AG04450 (cell line): ENCODE measurements at regions not wholly inside any gene's neighbourhood (a gene's known extent, or its start where the extent isn't known, plus 50 kb on each side); places are given as distances from the start of the nearest gene placed in this dataset.

Experiments
- CTCF ChIA-PET: fragments of 300-600, 350-600 bp; formaldehyde crosslinking; extraction: SDS; loops from one replicate; lab custom pipeline; 2022; ENCODE audit warnings: antibody characterized with exemption, inconsistent platforms; lab: Charles Lee
- POLR2A ChIA-PET: fragments of 350-600 bp; formaldehyde crosslinking; extraction: SDS; loops from one replicate; lab custom pipeline; 2021; ENCODE audit warnings: antibody characterized with exemption, inconsistent platforms; lab: Yijun Ruan, JAX
- DNase-seq: peaks from one replicate; pipeline ENCODE4 v3.0.0-alpha.2; 2011; ENCODE audit warnings: low read depth, low spot score
- H3K27ac ChIP-seq: one replicate; pipeline ENCODE4 v1.5.1; 2012; ENCODE audit warnings: low read depth, low read length, control low read depth
- H3K27me3 ChIP-seq: one replicate; pipeline ENCODE4 v1.6.0; 2012; ENCODE audit warnings: low read length; ENCODE audit not compliant: control insufficient read depth, insufficient read depth
- H3K4me3 ChIP-seq: 2 replicates; pipeline ENCODE4 v1.5.1; 2011; ENCODE audit warnings: mild to moderate bottlenecking, low read depth, low read length, control low read depth
- H3K9me3 ChIP-seq: 2 replicates; pipeline ENCODE4 v1.5.1; 2012; ENCODE audit warnings: low read length; ENCODE audit not compliant: control insufficient read depth, insufficient read depth
- TF ChIP-seq, protein P1 (sequence below): IDR thresholded peaks from 2 replicates; pipeline ENCODE4 v1.5.1; 2011; ENCODE audit warnings: low read depth, low read length, control low read depth, inconsistent platforms

DNA sequence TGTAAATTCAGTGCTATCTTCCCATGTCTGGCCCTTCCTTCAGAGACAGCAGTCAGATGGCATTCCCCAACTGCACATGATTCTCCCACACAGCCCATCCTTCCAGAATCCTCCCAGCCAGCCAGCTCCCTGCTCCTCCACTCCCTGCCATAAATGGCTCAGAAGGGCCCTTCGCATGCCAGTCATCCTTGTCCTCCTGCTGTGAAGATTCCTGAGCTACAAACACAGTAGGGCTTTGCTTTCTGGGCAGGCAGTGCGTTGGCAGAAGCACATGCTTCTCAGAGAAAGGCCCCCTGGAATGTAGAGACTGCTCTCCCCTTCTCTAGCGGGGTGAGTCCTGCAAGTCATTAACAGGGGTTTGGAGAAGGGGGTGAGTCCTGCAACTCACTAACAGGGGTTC lies 71.9 kb downstream of the TEX51 start:
- no peak overlapping the region for H3K4me3 ChIP-seq
- TF ChIP-seq, protein P1, sequence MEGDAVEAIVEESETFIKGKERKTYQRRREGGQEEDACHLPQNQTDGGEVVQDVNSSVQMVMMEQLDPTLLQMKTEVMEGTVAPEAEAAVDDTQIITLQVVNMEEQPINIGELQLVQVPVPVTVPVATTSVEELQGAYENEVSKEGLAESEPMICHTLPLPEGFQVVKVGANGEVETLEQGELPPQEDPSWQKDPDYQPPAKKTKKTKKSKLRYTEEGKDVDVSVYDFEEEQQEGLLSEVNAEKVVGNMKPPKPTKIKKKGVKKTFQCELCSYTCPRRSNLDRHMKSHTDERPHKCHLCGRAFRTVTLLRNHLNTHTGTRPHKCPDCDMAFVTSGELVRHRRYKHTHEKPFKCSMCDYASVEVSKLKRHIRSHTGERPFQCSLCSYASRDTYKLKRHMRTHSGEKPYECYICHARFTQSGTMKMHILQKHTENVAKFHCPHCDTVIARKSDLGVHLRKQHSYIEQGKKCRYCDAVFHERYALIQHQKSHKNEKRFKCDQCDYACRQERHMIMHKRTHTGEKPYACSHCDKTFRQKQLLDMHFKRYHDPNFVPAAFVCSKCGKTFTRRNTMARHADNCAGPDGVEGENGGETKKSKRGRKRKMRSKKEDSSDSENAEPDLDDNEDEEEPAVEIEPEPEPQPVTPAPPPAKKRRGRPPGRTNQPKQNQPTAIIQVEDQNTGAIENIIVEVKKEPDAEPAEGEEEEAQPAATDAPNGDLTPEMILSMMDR = no peak
- ChIA-PET CTCF (interaction anchor here (2.0 to 2.6 kb wide), 3 partner anchors 31 to 194 kb away, joined by 5 to 12 read pairs (median 7); no protein-coding TSS in a partner anchor), POLR2A (no interaction called here)
- no peak for DNase-seq
- H3K27me3 ChIP-seq = peaks cover 11% of the 10 kb centered on the region
- no peak overlapping the region for H3K27ac ChIP-seq
- peaks cover 7% of the 10 kb centered on the region; the same call in 1 of the 2 replicates for H3K9me3 ChIP-seq

DNA sequence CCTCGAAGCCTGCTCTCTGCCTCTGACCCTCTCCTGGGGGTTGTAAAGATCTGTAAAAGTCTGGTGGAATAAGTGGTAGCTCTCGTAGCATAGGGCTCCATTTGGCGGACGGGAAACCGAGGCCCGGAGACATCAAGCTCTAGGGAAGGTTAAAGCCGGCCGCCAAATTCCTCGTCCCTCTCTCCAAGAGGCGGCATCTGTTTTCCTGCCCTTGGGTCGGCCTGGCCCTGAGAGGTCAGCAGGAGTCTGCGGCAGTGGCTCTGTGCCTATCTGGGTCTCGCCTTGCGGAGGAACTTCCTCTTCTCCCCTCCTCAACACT lies 72.4 kb downstream of the TEX51 start:
- POLR2A ChIA-PET = no interaction called here
- Histone ChIP-seq H3K9me3 (peaks cover 7% of the 10 kb centered on the region; the same call in 1 of the 2 replicates), H3K4me3 (no peak overlapping the region), H3K27me3 (peaks cover 16% of the 10 kb centered on the region), H3K27ac (no peak overlapping the region)
- DNase-seq = no peak
- CTCF ChIA-PET = interaction anchor here (1.0 to 2.6 kb wide), 16 partner anchors 7 to 443 kb away, joined by 3 to 16 read pairs (median 6); no protein-coding TSS in a partner anchor
- TF ChIP-seq, protein P1 = no peak

- Histone ChIP-seq H3K27ac (no peak overlapping the region), H3K9me3 (peaks cover 7% of the 10 kb centered on the region; the same call in 1 of the 2 replicates), H3K4me3 (peak overlapping the region; percentile 48), H3K27me3 (peaks cover 16% of the 10 kb centered on the region)
- TF ChIP-seq, protein P1 = peak; percentile 90
- CTCF ChIA-PET = interaction anchor here (0.6 to 2.6 kb wide), 30 partner anchors 8 to 880 kb away, joined by 3 to 17 read pairs (median 4); no protein-coding TSS in a partner anchor
- POLR2A ChIA-PET = interaction anchor here (1.1 kb wide), 1 partner anchor 15 kb away, joined by 4 read pairs; no protein-coding TSS in a partner anchor
- DNase-seq = peak; percentile 21
These were observed 73.0 kb downstream of the TEX51 start for GRCh38 chr2:126971481-126972278.

DNA sequence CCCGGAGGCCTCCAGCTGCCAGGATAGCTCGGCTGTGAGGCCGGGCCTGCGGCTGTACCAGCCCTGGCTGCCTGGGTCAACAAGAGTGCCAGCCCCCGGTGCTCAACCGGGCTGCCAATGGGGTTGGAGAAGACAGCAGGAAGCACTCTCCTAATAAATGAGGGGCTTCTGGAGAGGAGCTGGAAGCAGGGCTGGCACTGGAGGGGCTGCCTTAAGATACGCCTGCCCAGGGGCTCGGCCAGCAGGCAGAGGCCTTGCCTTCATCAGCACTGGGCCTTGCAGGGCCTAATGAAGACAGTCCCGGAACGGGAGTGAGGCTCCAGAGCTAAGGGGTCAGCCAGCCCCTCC lies 73.6 kb downstream of the TEX51 start:
- no peak for DNase-seq
- peaks cover 7% of the 10 kb centered on the region; the same call in 1 of the 2 replicates for H3K9me3 ChIP-seq
- peaks cover 18% of the 10 kb centered on the region for H3K27me3 ChIP-seq
- CTCF ChIA-PET = interaction anchor here (0.5 to 2.6 kb wide), 26 partner anchors 8 to 727 kb away, joined by 3 to 17 read pairs (median 5); no protein-coding TSS in a partner anchor
- POLR2A ChIA-PET = interaction anchor here (1.1 kb wide), 1 partner anchor 14 kb away, joined by 4 read pairs; no protein-coding TSS in a partner anchor
- H3K27ac ChIP-seq = no peak overlapping the region
- TF ChIP-seq, protein P1 = no peak
- no peak overlapping the region for H3K4me3 ChIP-seq

DNA sequence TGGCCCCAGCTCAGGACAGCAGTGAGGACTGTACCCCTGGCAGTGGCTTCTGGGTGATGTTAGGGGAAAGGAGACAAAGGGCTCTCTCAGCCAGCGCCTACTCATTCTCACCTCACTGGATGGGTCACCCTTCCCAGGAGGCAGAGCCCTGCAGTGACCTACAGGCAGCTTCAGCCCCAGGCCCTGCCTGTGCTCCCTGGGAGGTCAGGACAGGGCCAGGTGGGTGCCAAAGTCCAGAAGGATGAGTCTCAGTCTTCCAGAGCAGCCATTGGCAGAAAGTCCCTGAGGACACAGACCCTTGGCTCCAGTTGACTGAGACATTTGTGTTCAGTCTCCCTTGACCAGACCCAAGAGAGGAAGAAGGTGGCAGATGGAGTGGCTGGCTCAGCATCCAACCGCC lies 75.1 kb downstream of the TEX51 start:
- DNase-seq = no peak
- Histone ChIP-seq H3K9me3 (peaks cover 7% of the 10 kb centered on the region; the same call in 1 of the 2 replicates), H3K4me3 (no peak overlapping the region), H3K27ac (no peak overlapping the region), H3K27me3 (peaks cover 22% of the 10 kb centered on the region)
- ChIA-PET CTCF (no interaction called here), POLR2A (no interaction called here)
- TF ChIP-seq, protein P1 = no peak
